ENCODE measurements at regions not wholly inside any gene's neighbourhood (a gene's known extent, or its start where the extent isn't known, plus 50 kb on each side); places are given as distances from the start of the nearest gene placed in this dataset.
"Not testable (repeated sequence)": the region's sequence is repeated elsewhere in the genome, so short reads cannot be mapped to it uniquely, and the experiment has no call there.

- H3K9me3 ChIP-seq, result no peaks in the 10 kb centered on the region
- intact Hi-C loops (cut with DNase I), result no loop called here
- no peak for ATAC-seq
Measured at GRCh38 chr7:96920064-96920463, 85.3 kb upstream of the DLX6 start.

GRCh38 chr7:96920713-96921112 is 84.6 kb upstream of the DLX6 start:
- Histone ChIP-seq H3K9me3 (no peaks in the 10 kb centered on the region), H3K4me1 (no peaks in the 10 kb centered on the region), H3K36me3 (no peaks in the 10 kb centered on the region), H3K4me3 (no peak overlapping the region), H3K27me3 (no peaks in the 10 kb centered on the region), H3K27ac (no peak overlapping the region)
- no peak for TF ChIP-seq CTCF (IDR thresholded peaks at IDR 0.05)
- intact Hi-C loops (cut with DNase I), result no loop called here
- ATAC-seq (no peak), DNase-seq (no peak)

More at GRCh38 chr7:96920064-96920463, 85.3 kb upstream of the DLX6 start:
- H3K4me1 ChIP-seq, result no peaks in the 10 kb centered on the region
- H3K36me3 ChIP-seq, result no peaks in the 10 kb centered on the region
- H3K27ac ChIP-seq, result no peak overlapping the region
- DNase-seq, result no peak
- H3K27me3 ChIP-seq, result no peaks in the 10 kb centered on the region
- no peak for TF ChIP-seq CTCF (IDR thresholded peaks at IDR 0.05)
- H3K4me3 ChIP-seq, result no peak overlapping the region

GRCh38 chr7:96921231-96921630 is 84.1 kb upstream of the DLX6 start:
- no peak for DNase-seq
- H3K9me3 ChIP-seq, result no peaks in the 10 kb centered on the region
- TF ChIP-seq CTCF (IDR thresholded peaks at IDR 0.05), result no peak
- ATAC-seq, result no peak
- H3K4me3 ChIP-seq, result no peak overlapping the region
- no peaks in the 10 kb centered on the region for H3K4me1 ChIP-seq
- no peak overlapping the region for H3K27ac ChIP-seq
- H3K27me3 ChIP-seq, result no peaks in the 10 kb centered on the region
- intact Hi-C loops (cut with DNase I), result no loop called here
- H3K36me3 ChIP-seq, result no peaks in the 10 kb centered on the region

- intact Hi-C loops (cut with DNase I), result no loop called here
- Histone ChIP-seq H3K4me3 (no peak overlapping the region), H3K27ac (no peak overlapping the region), H3K4me1 (no peaks in the 10 kb centered on the region), H3K36me3 (no peaks in the 10 kb centered on the region), H3K27me3 (no peaks in the 10 kb centered on the region), H3K9me3 (no peaks in the 10 kb centered on the region)
- TF ChIP-seq CTCF (IDR thresholded peaks at IDR 0.05), result no peak
- ATAC-seq, result no peak
- DNase-seq, result no peak
Measured at GRCh38 chr7:96921771-96922170, 83.6 kb upstream of the DLX6 start.

GRCh38 chr7:96923345-96923744 is 82.0 kb upstream of the DLX6 start:
- H3K27ac ChIP-seq; H3K27me3 ChIP-seq; H3K4me1 ChIP-seq; H3K4me3 ChIP-seq; ATAC-seq; H3K36me3 ChIP-seq; H3K9me3 ChIP-seq; intact Hi-C loops (cut with DNase I); DNase-seq: not testable (repeated sequence)

- DNase-seq (no peak), ATAC-seq (no peak)
- no peaks in the 10 kb centered on the region for H3K27me3 ChIP-seq
- H3K36me3 ChIP-seq, result no peaks in the 10 kb centered on the region
- H3K9me3 ChIP-seq, result no peaks in the 10 kb centered on the region
- intact Hi-C loops (cut with DNase I), result no loop called here
- no peak overlapping the region for H3K27ac ChIP-seq
- H3K4me3 ChIP-seq, result no peak overlapping the region
- H3K4me1 ChIP-seq, result no peaks in the 10 kb centered on the region
- no peak for TF ChIP-seq CTCF (IDR thresholded peaks at IDR 0.05)
Measured at GRCh38 chr7:96927131-96927530, 78.2 kb upstream of the DLX6 start.

Measured in left lung (tissue), 4 donors.